K562 (cell line): ENCODE measurements at regions not wholly inside any gene's neighbourhood (a gene's known extent, or its start where the extent isn't known, plus 50 kb on each side); places are given as distances from the start of the nearest gene placed in this dataset.

ENCODE experiments used
- ATAC-seq: fragments of 200-7000 bp; cut with Tn5 transposase; 3 replicates; pipeline ENCODE4 v1.9.1; 2020; ENCODE audit warnings: moderate library complexity
- BruUV-seq: library from RNA; stranded (reverse); fragments of 400-500 nt; replicated peaks from 2 replicates; lab custom pipeline; 2021; lab: Mats Ljungman, UMichigan
- CTCF ChIA-PET: fragments of 300-600 bp; formaldehyde crosslinking; extraction: SDS; loops from one replicate; lab custom pipeline; 2021; ENCODE audit warnings: low intra/inter-chr PET ratio; lab: Yijun Ruan, JAX
- POLR2A ChIA-PET: fragments of 300-600, 350-650 bp; sonication (Branson Sonifier 250); formaldehyde crosslinking; extraction: SDS; loops from one replicate; lab custom pipeline; 2021; ENCODE audit warnings: antibody characterized with exemption, inconsistent platforms; lab: Yijun Ruan, JAX
- DNase-seq, 4 experiments: peaks; one replicate each; pipeline versions ENCODE4 v3.0.0 to v3.0.0-alpha.2; 2011 to 2018; ENCODE audit warnings: low spot score in 3 of 4, mixed read lengths in 3 of 4; ENCODE audit errors: extremely low read depth in 1 of 4
- FAIRE-seq: peaks from 2 replicates; lab custom pipeline; 2011; peaks lifted over from hg19 to GRCh38; lab: Jason Lieb, UNC
- H2AFZ ChIP-seq: 2 replicates; pipeline ENCODE4 v1.6.0; 2011; ENCODE audit warnings: low read depth, low read length, control low read depth, inconsistent platforms
- H3K27ac ChIP-seq: fragments of 200-600 bp; 3 replicates; pipeline ENCODE4 v1.8.0; 2011; ENCODE audit warnings: low read depth, mild to moderate bottlenecking, control low read depth, inconsistent platforms, low read length, moderate library complexity, mixed read lengths; ENCODE audit errors: extremely low read depth
- H3K27me3 ChIP-seq, 2 experiments: fragments of 300-600 bp in 1 of 2; 2 replicates in 1 of 2; 3 replicates in 1 of 2; pipeline versions ENCODE4 v1.6.0 to v1.8.0; 2011; ENCODE audit warnings: inconsistent platforms in 2 of 2, low read length in 2 of 2, mild to moderate bottlenecking in 1 of 2, mixed read lengths in 1 of 2, moderate library complexity in 1 of 2; ENCODE audit not compliant: control insufficient read depth in 2 of 2, insufficient read depth in 2 of 2
- H3K36me3 ChIP-seq: fragments of 300-600 bp; 3 replicates; pipeline ENCODE4 v1.8.0; 2011; ENCODE audit warnings: mild to moderate bottlenecking, low read length, inconsistent platforms; ENCODE audit not compliant: control insufficient read depth, insufficient read depth
- H3K4me1 ChIP-seq, 2 experiments: fragments of 200-600 bp in 1 of 2; replicated peaks in 1 of 2; 2 replicates in 1 of 2; 3 replicates in 1 of 2; pipeline versions ENCODE4 v1.5.1 to v1.8.0; 2011; ENCODE audit warnings: inconsistent platforms in 2 of 2, low read length in 2 of 2, mild to moderate bottlenecking in 1 of 2, mixed read lengths in 1 of 2, moderate library complexity in 1 of 2; ENCODE audit not compliant: control insufficient read depth in 2 of 2, insufficient read depth in 2 of 2
- H3K4me2 ChIP-seq: 2 replicates; pipeline ENCODE4 v1.6.1; 2011; ENCODE audit warnings: low read length, control low read depth, inconsistent platforms, mixed read lengths; ENCODE audit not compliant: insufficient read depth
- H3K4me3 ChIP-seq: fragments of 200-600 bp; sonication (generic), shearing (Covaris generic); 2 replicates; pipeline ENCODE4 v1.5.1; 2016; ENCODE audit warnings: control low read depth, inconsistent platforms
- H3K79me2 ChIP-seq: fragments of 200-600 bp; 3 replicates; pipeline ENCODE4 v1.8.0; 2011; ENCODE audit warnings: low read length, inconsistent platforms; ENCODE audit not compliant: control insufficient read depth, insufficient read depth
- H3K9ac ChIP-seq, 2 experiments: 2 replicates each; pipeline versions ENCODE4 v1.6.0 to v1.6.1; 2011; ENCODE audit warnings: low read depth in 2 of 2, low read length in 2 of 2, control low read depth in 1 of 2, inconsistent platforms in 1 of 2, mild to moderate bottlenecking in 1 of 2, mixed read lengths in 1 of 2; ENCODE audit not compliant: insufficient read depth in 1 of 2
- H3K9me1 ChIP-seq: one replicate; pipeline ENCODE4 v1.6.0; 2011; ENCODE audit warnings: inconsistent platforms, mild to moderate bottlenecking, low read length, moderate library complexity; ENCODE audit not compliant: control insufficient read depth, insufficient read depth
- H3K9me3 ChIP-seq: replicated peaks from 2 replicates; pipeline ENCODE4 v1.5.1; 2011; ENCODE audit warnings: low read depth, low read length, inconsistent platforms; ENCODE audit not compliant: control insufficient read depth, insufficient read depth
- H4K20me1 ChIP-seq: replicated peaks from 2 replicates; pipeline ENCODE4 v1.6.1; 2011; ENCODE audit warnings: low read length, inconsistent platforms, mixed read lengths; ENCODE audit not compliant: control insufficient read depth, insufficient read depth
- CTBP1 ChIP-seq: fragments of 450-650 bp; IDR thresholded peaks from 2 replicates; pipeline ENCODE4 v1.6.1; 2016; ENCODE audit warnings: borderline replicate concordance
- GABPA ChIP-seq: fragments of 200-800 bp; sonication (Bioruptor generic); conservative IDR thresholded peaks from 2 replicates; pipeline ENCODE4 v1.6.1; 2016; ENCODE audit warnings: low read depth, missing genetic modification characterization, missing compliant biosample characterization
- JUN ChIP-seq, 2 experiments: sonication (generic) in 1 of 2; formaldehyde crosslinking in 1 of 2; IDR thresholded peaks; 2 replicates each; pipeline versions ENCODE4 v1.6.1 to v1.8.0; 2012 to 2022; ENCODE audit warnings: borderline replicate concordance in 2 of 2, mild to moderate bottlenecking in 2 of 2, improper control_type of control experiment in 1 of 2, low read depth in 1 of 2, low read length in 1 of 2, missing genetic modification reagents in 1 of 2
- MAX ChIP-seq: sonication (generic); formaldehyde crosslinking; IDR thresholded peaks from 2 replicates; pipeline ENCODE4 v1.9.0; 2022; ENCODE audit warnings: mild to moderate bottlenecking, missing genetic modification reagents
- MCM3 ChIP-seq: fragments of 450-650 bp; IDR thresholded peaks from 2 replicates; pipeline ENCODE4 v1.6.1; 2016
- MCM5 ChIP-seq: fragments of 450-650 bp; IDR thresholded peaks from 2 replicates; pipeline ENCODE4 v1.6.1; 2016; ENCODE audit warnings: low read depth
- MEF2A ChIP-seq: IDR thresholded peaks from 2 replicates; pipeline ENCODE4 v1.6.1; 2011; ENCODE audit warnings: low read depth, mild to moderate bottlenecking, low read length, moderate library complexity; ENCODE audit not compliant: control insufficient read depth
- NR2C1 ChIP-seq, 2 experiments: fragments of 450-650 bp; IDR thresholded peaks; 2 replicates each; pipeline ENCODE4 v1.6.1; 2017; ENCODE audit warnings: mild to moderate bottlenecking in 2 of 2, antibody characterized with exemption in 1 of 2, inconsistent platforms in 1 of 2, missing compliant biosample characterization in 1 of 2, missing genetic modification characterization in 1 of 2
- RBM14 ChIP-seq: fragments of 200-400 bp; formaldehyde crosslinking; IDR thresholded peaks from 2 replicates; pipeline ENCODE4 v1.6.1; 2018; ENCODE audit warnings: low read depth, mild to moderate bottlenecking, low read length, moderate library complexity, borderline replicate concordance; ENCODE audit not compliant: insufficient read depth
- RBM34 ChIP-seq: fragments of 200-400 bp; formaldehyde crosslinking; IDR thresholded peaks from 2 replicates; pipeline ENCODE4 v1.6.1; 2018; ENCODE audit warnings: low read length, borderline replicate concordance; ENCODE audit not compliant: insufficient read depth
- RHOXF2B ChIP-seq: fragments of 250-450 bp; sonication (Bioruptor Pico); conservative IDR thresholded peaks from 2 replicates; pipeline ENCODE4 v1.5.1; 2021
- SMAD3 ChIP-seq: fragments of 450-650 bp; formaldehyde crosslinking; conservative IDR thresholded peaks from 2 replicates; pipeline ENCODE4 v1.4.0; 2020; ENCODE audit warnings: mild to moderate bottlenecking
- THAP7 ChIP-seq: fragments of 250-450 bp; sonication (Bioruptor Pico); IDR thresholded peaks from 2 replicates; pipeline ENCODE4 v1.5.0; 2021
- UBTF ChIP-seq, 2 experiments: IDR thresholded peaks; 2 replicates each; pipeline ENCODE4 v1.6.1; 2012; ENCODE audit warnings: improper control_type of control experiment in 2 of 2, low read depth in 2 of 2, low read length in 2 of 2, borderline replicate concordance in 1 of 2
- WGBS: fragments of 100-300 bp; shearing (Covaris generic); methylation state at CpG from one replicate; pipeline ENCODE4 v1.1.6; 2016; ENCODE audit warnings: low coverage, mixed read lengths; ENCODE audit not compliant: insufficient coverage; ENCODE audit errors: missing lambda C conversion rate; 5-methylcytosine and 5-hydroxymethylcytosine counted together
- in situ Hi-C: fragments of 300-500 bp; cut with MboI; formaldehyde crosslinking; loops from 4 replicates; pipeline ENCODE4 v1.15.0; 2018; ENCODE audit warnings: inconsistent platforms, mixed read lengths
- intact Hi-C: fragments of 100-400 bp; cut with micrococcal nuclease; formaldehyde crosslinking; loops from 2 replicates; pipeline ENCODE4 v1.14.2; 2022
- TF ChIP-seq, protein P1 (sequence below): IDR thresholded peaks from 2 replicates; pipeline ENCODE4 v1.6.1; 2012; ENCODE audit warnings: low read depth, low read length, improper control_type of control experiment, borderline replicate concordance
- TF ChIP-seq, protein P2 (sequence below): sonication (generic); formaldehyde crosslinking; IDR thresholded peaks from 2 replicates; pipeline ENCODE4 v1.8.0; 2022; ENCODE audit warnings: mild to moderate bottlenecking, low read depth, missing genetic modification reagents

GRCh38 chr5:175115831-175116230 is 328.2 kb downstream of the DRD1 start:
- POLR2A ChIA-PET = interaction anchor here (1.2 kb wide), 1 partner anchor 9 kb away, joined by 3 read pairs; no protein-coding TSS in a partner anchor
- FAIRE-seq (no peak), ATAC-seq (no peak)
- under 1% methylated on average over 9 of the region's 9 CpGs for WGBS
- Histone ChIP-seq H3K9me1 (no peaks in the 10 kb centered on the region), H3K4me3 (no peak overlapping the region), H3K4me2 (no peak overlapping the region), H2AFZ (no peak overlapping the region), H3K79me2 (no peaks in the 10 kb centered on the region), H3K36me3 (no peaks in the 10 kb centered on the region), H3K27me3 (peaks cover 0 to 13% of the 10 kb centered on the region in 2 experiments; a peak in 3 of 5 replicates)
- CTCF ChIA-PET = no interaction called here
- in situ Hi-C loops = no loop called here
- TF ChIP-seq UBTF (IDR thresholded peaks at IDR 0.05; ENCODE audit: borderline replicate concordance in 1 of 2, low read depth in 2 of 2, low read length in 2 of 2) = no peak
- TF ChIP-seq NR2C1 (IDR thresholded peaks at IDR 0.05) = no peak
- no peak for TF ChIP-seq NR2C1 (tag; IDR thresholded peaks at IDR 0.05)
- TF ChIP-seq MAX (CRISPR knock-in tag) = no peak
- TF ChIP-seq JUN (IDR thresholded peaks at IDR 0.05; ENCODE audit: borderline replicate concordance, low read depth, low read length) = no peak
- no peak for TF ChIP-seq JUN (CRISPR knock-in tag; IDR thresholded peaks at IDR 0.05; ENCODE audit: borderline replicate concordance)
- no peak for TF ChIP-seq MCM5
- TF ChIP-seq CTBP1 = no peak
- no peak for TF ChIP-seq GABPA (tag)
- no peak for TF ChIP-seq MCM3
- no peak for TF ChIP-seq RBM34
- TF ChIP-seq SMAD3 (CRISPR knock-in tag) = no peak
- TF ChIP-seq THAP7 = no peak
- TF ChIP-seq MEF2A = no peak
- TF ChIP-seq, protein P1, sequence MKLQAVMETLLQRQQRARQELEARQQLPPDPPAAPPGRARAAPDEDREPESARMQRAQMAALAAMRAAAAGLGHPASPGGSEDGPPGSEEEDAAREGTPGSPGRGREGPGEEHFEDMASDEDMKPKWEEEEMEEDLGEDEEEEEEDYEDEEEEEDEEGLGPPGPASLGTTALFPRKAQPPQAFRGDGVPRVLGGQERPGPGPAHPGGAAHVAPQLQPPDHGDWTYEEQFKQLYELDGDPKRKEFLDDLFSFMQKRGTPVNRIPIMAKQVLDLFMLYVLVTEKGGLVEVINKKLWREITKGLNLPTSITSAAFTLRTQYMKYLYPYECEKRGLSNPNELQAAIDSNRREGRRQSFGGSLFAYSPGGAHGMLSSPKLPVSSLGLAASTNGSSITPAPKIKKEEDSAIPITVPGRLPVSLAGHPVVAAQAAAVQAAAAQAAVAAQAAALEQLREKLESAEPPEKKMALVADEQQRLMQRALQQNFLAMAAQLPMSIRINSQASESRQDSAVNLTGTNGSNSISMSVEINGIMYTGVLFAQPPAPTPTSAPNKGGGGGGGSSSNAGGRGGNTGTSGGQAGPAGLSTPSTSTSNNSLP = no peak
- TF ChIP-seq RHOXF2B = no peak
- TF ChIP-seq RBM14 = no peak
- TF ChIP-seq, protein P2, sequence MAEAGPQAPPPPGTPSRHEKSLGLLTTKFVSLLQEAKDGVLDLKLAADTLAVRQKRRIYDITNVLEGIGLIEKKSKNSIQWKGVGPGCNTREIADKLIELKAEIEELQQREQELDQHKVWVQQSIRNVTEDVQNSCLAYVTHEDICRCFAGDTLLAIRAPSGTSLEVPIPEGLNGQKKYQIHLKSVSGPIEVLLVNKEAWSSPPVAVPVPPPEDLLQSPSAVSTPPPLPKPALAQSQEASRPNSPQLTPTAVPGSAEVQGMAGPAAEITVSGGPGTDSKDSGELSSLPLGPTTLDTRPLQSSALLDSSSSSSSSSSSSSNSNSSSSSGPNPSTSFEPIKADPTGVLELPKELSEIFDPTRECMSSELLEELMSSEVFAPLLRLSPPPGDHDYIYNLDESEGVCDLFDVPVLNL (CRISPR knock-in tag) = no peak
- TF ChIP-seq, all 486 proteins: peak for 0
- no peaks in the 10 kb centered on the region for H4K20me1 ChIP-seq
- intact Hi-C loops = no loop called here
- no peak overlapping the region for H3K27ac ChIP-seq
- no peak overlapping the region for H3K9ac ChIP-seq
- no peaks in the 10 kb centered on the region for H3K4me1 ChIP-seq
- no peak for DNase-seq
- no TSS peak for BruUV-seq
- no peaks in the 10 kb centered on the region for H3K9me3 ChIP-seq
